RWPE1 (cell line): ENCODE measurements at regions not wholly inside any gene's neighbourhood (a gene's known extent, or its start where the extent isn't known, plus 50 kb on each side); places are given as distances from the start of the nearest gene placed in this dataset.

Experiments used
- CTCF ChIA-PET: fragments of 350-600 bp; sonication (Branson Sonifier 250); formaldehyde crosslinking; extraction: SDS; loops from one replicate; lab custom pipeline; 2021; lab: Yijun Ruan, JAX
- POLR2A ChIA-PET: fragments of 400-600 bp; formaldehyde crosslinking; extraction: SDS; loops from one replicate; lab custom pipeline; 2020; ENCODE audit warnings: antibody characterized with exemption; ENCODE audit not compliant: low non-redundant PET; lab: Yijun Ruan, JAX
- DNase-seq: peaks from one replicate; pipeline ENCODE4 v3.0.0; 2012; ENCODE audit warnings: low spot score
- H3K27ac ChIP-seq: fragments of 450-650 bp; 2 replicates; pipeline ENCODE4 v1.5.1; 2017
- TF ChIP-seq, protein P1 (sequence below): fragments of 450-650 bp; conservative IDR thresholded peaks from 2 replicates; pipeline ENCODE4 v1.5.1; 2017; ENCODE audit warnings: low read depth, mild to moderate bottlenecking

DNA sequence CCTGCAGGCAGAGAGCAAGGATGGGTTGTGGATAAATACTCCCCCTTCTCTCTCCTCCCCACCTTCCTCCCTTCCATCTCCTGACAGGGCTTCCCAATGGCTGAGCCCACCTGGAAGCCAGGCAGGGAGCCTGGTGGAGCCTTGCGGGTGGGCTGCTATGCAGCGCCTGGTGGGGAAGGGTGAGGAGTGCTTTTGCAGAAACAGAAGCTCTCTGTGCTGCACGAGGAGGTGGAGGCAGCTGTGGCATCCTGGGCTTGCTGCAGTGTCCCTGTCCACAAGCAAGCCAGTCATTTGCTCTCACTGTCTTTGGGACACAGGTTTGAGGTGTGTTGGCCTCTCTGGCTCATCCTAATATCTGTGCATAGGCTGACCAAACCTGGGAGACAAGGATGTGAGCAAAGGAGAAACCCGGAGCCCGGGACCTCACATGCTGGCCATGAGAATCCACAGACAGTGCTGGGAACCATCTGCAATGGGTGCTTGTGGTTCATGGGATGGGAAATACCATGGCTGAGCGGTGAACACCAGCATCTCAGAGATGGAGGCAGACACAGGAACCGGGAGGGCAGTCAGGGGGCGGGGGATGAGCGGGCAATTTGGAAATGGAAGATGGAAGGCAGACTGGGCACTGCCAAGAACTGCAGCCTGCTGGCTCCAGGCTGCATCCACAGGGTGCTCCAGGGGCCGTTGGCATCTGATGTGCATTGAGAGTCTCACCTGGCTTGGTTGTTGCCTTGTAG, 364.2 kb downstream of the GLRX3 start:
- ChIA-PET CTCF (no interaction called here), POLR2A (no interaction called here)
- DNase-seq: no peak
- TF ChIP-seq, protein P1, sequence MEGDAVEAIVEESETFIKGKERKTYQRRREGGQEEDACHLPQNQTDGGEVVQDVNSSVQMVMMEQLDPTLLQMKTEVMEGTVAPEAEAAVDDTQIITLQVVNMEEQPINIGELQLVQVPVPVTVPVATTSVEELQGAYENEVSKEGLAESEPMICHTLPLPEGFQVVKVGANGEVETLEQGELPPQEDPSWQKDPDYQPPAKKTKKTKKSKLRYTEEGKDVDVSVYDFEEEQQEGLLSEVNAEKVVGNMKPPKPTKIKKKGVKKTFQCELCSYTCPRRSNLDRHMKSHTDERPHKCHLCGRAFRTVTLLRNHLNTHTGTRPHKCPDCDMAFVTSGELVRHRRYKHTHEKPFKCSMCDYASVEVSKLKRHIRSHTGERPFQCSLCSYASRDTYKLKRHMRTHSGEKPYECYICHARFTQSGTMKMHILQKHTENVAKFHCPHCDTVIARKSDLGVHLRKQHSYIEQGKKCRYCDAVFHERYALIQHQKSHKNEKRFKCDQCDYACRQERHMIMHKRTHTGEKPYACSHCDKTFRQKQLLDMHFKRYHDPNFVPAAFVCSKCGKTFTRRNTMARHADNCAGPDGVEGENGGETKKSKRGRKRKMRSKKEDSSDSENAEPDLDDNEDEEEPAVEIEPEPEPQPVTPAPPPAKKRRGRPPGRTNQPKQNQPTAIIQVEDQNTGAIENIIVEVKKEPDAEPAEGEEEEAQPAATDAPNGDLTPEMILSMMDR: no peak
- no peak overlapping the region for H3K27ac ChIP-seq

DNA sequence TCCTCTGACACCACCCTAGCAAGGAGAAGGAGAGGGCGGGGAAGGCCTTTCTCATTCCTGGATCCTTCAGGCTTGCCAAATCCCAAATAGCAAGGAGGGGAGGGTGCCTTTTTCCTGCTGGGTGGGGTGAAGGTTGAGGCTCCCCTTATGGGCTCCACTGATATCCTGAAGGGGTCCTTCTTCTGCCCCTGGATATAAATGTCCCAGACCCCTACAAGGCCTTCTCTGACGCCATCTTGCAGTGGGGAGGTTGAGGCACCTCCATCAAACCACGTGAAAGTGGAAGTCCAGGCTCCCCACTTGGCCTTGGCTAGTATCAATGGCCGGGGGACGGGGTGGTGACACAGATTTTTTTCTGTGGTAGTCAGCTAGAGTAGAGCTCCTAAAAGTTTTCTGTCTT, 371.3 kb downstream of the GLRX3 start:
- TF ChIP-seq, protein P1: no peak
- ChIA-PET CTCF (no interaction called here), POLR2A (no interaction called here)
- no peak for DNase-seq
- no peak overlapping the region for H3K27ac ChIP-seq

DNA sequence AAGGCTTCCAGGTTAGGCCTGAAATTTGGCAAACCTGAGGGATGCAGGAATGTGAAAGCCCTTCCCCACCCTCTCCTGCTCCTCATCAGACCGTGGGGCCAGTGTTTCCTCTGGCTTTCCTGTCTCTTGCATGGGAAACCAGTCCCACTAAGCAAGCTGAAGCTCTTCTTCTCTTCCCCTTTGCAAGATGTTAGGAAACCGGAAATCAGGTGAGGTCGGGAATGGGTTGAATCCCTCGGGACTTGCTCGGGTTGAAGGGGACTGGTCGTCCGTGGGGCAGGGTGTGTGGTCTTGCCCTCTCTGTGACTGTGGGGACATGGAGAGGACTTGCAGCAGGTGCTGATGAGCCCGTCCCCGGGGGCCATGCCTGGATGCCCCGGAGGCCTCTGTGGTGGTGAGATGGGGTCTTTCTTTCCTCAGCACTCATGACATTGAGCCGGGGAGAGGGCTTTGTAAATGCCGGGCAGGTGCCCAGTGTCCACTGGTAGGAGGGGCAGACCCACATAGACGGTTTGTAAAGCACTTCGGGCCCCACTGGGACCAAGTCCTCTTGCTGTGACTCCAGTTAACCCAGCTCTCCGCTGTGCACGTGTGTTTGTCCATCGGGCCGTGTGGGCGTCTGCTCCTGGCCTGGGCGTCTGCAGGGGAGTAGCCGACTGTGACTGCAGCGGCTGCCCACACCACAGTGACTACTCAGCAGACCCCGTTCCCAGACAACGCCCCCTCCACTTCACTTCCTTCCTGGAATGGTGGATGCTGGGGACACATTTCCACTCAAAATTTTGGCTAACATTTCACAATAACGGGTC, 373.9 kb downstream of the GLRX3 start:
- no peak overlapping the region for H3K27ac ChIP-seq
- CTCF ChIA-PET: no interaction called here
- TF ChIP-seq, protein P1: no peak
- POLR2A ChIA-PET: no interaction called here
- no peak for DNase-seq

DNA sequence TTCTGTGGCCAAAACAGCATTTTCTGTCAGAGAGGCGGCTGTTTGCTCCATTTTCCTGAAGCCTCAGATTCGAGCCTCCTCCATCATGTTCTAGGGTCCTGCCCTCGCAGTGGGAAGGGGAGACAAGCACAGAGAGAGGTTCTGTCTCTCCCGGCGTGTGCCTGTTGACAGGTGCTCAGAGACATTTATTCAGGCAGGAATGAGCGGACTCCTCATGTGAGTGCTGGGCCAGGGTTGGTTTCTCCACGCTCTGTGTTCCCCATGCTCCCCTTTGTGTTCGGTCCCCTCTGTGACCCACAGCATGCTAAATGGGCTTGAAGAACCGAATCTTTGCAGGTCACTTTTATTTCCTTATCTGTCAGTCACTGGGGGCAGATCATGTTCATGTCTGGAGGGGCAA, 374.6 kb downstream of the GLRX3 start:
- no peak overlapping the region for H3K27ac ChIP-seq
- ChIA-PET POLR2A (no interaction called here), CTCF (no interaction called here)
- no peak for DNase-seq
- TF ChIP-seq, protein P1: no peak

DNA sequence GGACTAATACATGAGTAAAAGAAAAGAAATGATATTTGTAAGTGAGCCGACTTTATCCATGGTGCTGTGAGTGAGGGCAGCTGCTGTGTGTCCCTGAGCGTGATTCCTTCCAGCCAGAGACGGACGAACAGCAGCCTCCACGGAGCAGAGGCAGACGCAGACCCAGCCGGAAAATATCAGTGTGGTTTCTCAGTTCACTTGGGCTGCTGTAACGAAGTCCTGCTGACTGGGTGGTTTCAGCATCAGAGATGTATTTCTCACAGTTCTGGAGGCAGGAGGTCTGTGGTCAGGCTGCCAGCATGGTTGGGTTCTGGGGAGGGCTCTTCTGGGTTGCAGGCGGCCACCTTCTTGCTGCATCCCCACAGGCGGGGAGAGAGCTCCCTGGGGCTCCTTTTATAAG, 375.6 kb downstream of the GLRX3 start:
- ChIA-PET POLR2A (no interaction called here), CTCF (no interaction called here)
- DNase-seq: no peak

DNA sequence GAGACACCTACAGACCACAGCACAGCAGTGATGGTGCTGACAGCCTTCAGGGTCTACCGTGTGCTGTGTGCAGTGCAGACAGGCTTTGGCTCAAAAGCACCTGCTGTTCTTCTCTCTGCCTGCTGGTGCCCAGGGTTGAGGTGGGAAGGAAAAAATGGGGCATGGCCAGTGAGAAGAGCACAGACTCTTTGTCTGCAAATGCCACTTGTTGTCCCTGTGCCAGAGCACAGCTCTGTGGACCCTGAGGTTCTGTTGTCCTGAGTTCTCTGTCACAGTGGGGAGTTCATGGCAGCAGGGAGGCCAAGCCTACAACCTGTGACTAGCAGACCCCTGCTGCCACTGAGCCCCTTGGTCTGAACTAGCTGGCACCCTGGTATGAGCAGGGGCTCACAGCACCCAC, 376.7 kb downstream of the GLRX3 start:
- no peak overlapping the region for H3K27ac ChIP-seq
- TF ChIP-seq, protein P1: no peak
- DNase-seq: no peak
- POLR2A ChIA-PET: no interaction called here
- CTCF ChIA-PET: no interaction called here

More for the DNA sequence above, 375.6 kb downstream of the GLRX3 start:
- no peak overlapping the region for H3K27ac ChIP-seq
- TF ChIP-seq, protein P1: no peak
